Retina (tissue), 1 donor: ENCODE measurements at regions not wholly inside any gene's neighbourhood (a gene's known extent, or its start where the extent isn't known, plus 50 kb on each side); places are given as distances from the start of the nearest gene placed in this dataset.
"Not testable (repeated sequence)": the region's sequence is repeated elsewhere in the genome, so short reads cannot be mapped to it uniquely, and the experiment has no call there.

Experiments used
- DNase-seq: peaks from one replicate; pipeline ENCODE4 v3.0.0-alpha.2; 2016

GRCh38 chr9:1505489-1505888 is 455.3 kb downstream of the DMRT2 start:
- DNase-seq, result no peak

- DNase-seq, result no peak
These were observed 460.6 kb downstream of the DMRT2 start for GRCh38 chr9:1510712-1511111.

- DNase-seq, result no peak
These were observed 462.9 kb downstream of the DMRT2 start for GRCh38 chr9:1513105-1513504.

DNA sequence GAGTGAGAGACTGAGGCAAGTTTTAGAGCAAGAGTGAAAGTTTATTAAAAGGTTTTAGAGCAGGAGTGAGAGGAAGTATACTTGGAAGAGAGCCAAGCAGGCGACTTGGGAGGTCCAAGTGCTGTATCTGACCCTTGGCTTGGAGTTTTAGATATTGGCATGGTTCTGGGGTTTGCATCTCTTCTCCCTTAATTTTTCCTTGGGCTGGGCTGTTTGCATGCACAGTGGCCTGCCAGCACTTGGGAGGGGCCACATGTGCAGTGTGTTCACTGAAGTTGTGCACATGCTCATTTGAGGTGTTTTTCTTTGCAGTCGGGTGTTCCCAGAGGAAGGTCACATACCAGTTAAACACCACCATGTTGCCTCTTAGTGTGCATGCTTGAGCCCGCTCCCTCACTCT is 464.1 kb downstream of the DMRT2 start:
- DNase-seq, result no peak

DNA sequence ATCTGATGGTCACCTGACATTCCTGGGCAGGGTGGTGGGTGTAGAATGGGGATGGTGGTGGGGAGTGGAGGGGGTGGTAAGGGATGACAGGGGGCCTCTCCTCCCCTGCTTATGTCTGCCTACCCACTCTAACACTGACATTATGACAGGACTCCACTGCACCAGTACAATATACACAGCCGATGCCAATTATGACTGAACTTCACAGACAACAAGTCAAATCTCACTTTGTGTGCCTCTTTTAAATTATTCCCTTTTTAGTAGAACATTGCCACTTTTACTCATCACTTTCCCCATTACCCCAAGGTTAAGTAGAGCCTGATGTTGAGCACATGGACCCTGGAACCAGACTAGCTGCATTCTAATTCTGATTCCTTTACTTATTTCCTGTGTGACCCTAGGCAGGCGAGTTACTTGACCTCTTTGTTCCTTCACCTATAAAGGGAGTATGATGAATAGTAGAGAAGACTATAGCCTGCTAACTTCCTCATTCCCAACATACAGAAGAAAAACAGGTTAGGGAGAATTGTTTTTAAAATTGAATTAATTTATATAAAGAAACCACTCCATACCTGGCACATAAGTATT is 464.7 kb downstream of the DMRT2 start:
- no peak for DNase-seq

- DNase-seq, result no peak
These were observed 465.4 kb downstream of the DMRT2 start for GRCh38 chr9:1515557-1515956.

DNA sequence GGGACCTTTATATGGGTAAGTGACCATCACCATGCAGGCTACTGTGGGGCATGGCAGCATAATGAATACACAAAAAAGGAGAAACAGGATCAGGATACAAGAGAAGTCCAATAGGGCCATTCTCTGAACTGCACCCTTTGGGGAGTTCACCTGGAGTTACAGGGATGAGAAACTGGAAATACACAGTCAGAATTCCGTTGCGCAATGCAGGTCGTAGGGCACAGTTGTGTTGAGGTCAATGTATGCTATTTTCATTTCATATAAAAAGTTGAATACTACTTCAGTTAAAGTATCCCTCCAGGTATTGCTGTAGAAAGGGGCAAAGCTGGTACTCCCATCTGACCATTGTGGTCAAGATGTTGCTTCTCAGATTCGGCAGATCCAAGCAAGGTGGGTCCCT is 471.4 kb downstream of the DMRT2 start:
- DNase-seq, result no peak

DNA sequence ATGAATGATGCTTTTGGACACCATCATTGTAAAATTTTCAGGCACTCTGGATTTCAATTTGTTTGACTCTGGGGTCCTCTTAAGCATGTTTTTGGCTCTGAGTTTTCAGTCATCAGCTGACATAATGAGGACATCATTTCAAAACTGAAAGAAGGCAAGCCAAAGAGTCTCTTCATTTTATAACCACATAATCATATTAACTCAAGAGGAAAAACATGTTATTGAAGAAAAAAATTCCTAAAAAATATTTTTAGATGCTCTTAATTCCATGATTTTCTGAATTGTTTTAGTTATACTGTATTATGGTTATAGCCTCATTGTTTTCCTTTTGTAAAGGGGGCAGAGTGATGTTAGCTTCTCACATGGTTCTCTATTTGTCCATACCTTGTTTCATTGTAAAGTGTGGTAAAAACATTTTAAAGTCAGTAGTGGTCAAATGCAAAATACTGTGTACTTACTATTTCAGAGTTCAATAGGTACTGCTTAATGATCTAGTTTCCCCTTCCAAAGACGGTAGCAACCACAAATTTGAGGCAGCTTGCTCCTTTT is 472.1 kb downstream of the DMRT2 start:
- no peak for DNase-seq

GRCh38 chr9:1528456-1528855 is 478.3 kb downstream of the DMRT2 start:
- no peak for DNase-seq

DNA sequence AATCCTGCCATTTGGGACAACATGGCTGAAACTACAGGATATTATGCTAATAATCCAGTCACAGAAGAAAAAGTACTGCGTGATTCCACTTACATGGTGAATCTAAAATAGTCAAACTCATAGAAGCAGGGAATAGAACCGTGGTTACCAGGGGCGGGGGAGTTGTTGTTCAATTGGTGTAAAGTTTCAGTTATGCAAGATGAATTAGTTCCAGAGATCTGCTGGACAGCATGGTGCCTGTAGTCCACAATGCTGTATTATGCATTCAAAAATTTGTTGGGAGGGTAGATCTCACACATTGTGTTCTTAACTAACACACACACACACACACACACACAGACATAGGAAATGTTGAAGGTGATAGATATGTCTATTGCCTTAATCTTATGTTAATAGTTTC is 480.5 kb downstream of the DMRT2 start:
- no peak for DNase-seq

GRCh38 chr9:1531424-1531823 is 481.3 kb downstream of the DMRT2 start:
- no peak for DNase-seq

GRCh38 chr9:1532171-1532570 is 482.0 kb downstream of the DMRT2 start:
- DNase-seq, result no peak

GRCh38 chr9:1535051-1535450 is 480.1 kb upstream of the SMARCA2 start:
- DNase-seq, result no peak

DNA sequence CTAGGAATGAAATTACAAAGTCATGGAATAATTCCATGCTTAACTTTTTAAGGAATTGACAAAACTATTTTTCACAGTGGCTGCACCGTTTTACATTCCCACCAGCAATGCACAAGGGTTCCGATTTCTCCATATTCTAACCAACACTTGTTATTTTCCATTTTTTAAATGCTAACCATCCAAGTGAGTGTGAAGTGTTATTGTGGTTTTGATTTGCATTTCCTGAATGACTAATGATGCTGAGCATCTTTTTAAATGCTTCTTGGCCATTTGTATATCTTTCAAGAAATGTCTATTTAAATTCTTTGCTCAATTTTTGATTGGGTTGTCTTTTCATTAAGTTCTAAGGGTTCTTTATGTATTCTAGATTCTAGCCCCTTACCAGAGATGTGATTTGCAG is 479.5 kb upstream of the SMARCA2 start:
- no peak for DNase-seq

GRCh38 chr9:1536522-1537170 is 478.5 kb upstream of the SMARCA2 start:
- peak; percentile 6 for DNase-seq

- DNase-seq, result peak; percentile 15
These were observed 476.8 kb upstream of the SMARCA2 start for GRCh38 chr9:1538301-1538700.

GRCh38 chr9:1539216-1539615 is 475.9 kb upstream of the SMARCA2 start:
- no peak for DNase-seq

GRCh38 chr9:1550636-1551035 is 464.5 kb upstream of the SMARCA2 start:
- DNase-seq, result no peak

DNA sequence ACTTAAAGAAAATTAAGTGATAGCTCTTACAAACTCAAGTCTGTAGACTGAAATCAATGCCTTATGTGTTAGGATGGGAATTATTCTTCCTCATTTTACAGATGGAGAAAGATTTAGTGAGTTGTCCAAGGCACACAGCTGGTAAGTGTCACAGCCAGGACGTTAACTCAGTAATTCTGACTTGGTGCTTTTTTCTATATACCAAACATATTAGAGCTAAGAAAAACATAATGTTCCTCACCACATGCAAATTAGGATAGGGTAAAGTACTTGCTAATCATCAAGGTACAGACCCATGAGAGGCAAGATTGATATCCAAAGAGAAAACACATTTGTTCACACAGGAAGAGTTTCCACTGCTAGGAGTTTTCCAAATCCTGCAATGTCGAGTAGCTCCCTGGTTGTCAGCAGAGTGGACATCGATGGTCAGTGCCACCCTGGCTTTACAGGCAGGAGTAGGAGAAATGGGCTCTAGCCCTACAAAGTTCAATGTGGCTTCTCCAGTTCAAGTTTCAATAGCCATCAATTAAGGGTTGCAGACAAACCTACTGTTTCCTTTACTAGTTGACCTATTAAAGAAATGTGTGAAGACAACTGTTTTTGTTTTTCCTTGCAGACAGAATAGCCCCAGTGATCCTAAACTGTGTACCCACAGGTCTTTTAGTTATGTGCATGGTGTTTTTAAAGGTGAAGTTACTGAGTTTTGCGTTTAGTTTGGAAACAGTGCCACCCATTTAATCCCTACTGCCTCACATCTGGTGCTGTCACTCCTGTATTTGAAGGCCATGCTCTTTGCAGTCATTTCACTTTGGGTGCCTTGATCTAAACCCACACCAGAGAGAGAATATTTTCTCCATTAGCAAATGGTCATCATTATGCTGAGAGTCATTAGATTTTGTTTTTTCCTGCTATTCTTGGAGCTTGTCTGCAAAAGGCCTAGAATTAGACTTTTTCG is 460.8 kb upstream of the SMARCA2 start:
- no peak for DNase-seq

DNA sequence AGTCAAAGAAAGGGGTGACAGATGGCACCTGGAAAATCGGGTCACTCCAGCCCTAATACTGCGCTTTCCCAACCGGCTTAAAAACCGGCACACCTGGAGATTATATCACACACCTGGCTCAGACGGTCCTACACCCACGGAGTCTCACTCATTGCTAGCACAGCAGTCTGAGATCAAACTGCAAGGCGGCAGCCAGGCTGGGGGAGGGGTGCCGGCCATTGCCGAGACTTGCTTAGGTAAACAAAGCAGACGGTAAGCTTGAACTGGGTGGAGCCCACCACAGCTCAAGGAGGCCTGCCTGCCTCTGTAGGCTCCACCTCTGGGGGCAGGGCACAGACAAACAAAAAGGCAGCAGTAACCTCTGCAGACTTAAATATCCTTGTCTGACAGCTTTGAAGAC is 456.5 kb upstream of the SMARCA2 start:
- DNase-seq, result not testable (repeated sequence)

DNA sequence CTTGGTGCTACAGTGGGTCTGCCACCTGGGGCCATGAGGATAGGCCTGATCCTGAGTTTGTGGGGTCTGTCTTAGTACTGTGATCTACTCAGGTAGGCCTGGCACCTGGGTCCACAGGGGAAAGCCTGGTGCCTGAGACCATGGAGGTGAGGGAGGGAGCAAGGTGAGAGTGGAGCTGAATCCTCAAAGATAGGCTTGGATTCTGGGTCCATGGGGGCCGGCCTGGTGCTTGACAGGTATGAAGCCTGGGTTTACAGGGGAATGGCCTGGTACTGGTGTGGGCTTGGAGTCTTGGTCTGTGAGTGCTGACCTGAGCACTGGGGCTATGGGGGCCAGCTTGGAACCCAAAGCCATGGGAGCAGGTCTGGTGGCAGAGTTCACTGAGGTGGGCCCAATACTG is 439.2 kb upstream of the SMARCA2 start:
- no peak for DNase-seq

DNA sequence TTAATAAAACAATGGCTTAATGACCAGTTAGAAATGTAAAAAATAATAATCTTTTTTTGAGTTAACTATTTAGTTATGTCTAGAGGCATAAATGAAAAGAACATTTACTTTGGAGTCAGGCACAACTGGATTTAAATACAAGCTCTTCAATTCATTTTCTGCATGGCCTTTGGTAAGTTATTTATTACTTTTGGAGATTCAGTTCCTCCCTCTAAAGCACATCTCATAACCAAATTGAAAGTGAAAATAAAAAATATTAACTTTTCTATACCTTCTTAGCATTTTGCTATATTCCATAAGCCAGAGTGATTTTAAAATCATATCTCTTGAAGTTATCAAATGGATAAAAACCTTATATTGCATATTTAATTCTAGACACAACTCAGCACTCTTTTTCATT is 434.9 kb upstream of the SMARCA2 start:
- no peak for DNase-seq

- DNase-seq, result no peak
These were observed 433.2 kb upstream of the SMARCA2 start for GRCh38 chr9:1581926-1582325.

DNA sequence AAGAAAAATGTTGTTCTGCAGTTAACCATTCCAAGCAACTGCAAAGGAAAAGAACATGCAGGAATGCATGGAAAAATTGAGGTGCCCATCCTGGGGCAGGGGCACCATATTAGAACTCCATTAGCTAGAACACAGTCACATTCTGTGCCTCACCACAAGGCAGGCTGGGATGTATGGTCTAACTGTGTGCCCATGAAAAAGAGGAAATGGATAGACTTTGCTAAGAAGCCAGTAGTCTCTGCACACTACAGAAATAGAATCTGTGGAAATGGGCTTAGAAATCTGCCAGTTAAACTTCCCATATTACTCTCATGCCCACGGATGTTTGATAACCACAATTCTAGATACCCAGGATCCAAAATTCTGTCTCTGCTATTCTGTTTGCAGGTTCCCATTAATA is 423.8 kb upstream of the SMARCA2 start:
- DNase-seq, result no peak
